ENCODE measurements at regions not wholly inside any gene's neighbourhood (a gene's known extent, or its start where the extent isn't known, plus 50 kb on each side); places are given as distances from the start of the nearest gene placed in this dataset.

DNA sequence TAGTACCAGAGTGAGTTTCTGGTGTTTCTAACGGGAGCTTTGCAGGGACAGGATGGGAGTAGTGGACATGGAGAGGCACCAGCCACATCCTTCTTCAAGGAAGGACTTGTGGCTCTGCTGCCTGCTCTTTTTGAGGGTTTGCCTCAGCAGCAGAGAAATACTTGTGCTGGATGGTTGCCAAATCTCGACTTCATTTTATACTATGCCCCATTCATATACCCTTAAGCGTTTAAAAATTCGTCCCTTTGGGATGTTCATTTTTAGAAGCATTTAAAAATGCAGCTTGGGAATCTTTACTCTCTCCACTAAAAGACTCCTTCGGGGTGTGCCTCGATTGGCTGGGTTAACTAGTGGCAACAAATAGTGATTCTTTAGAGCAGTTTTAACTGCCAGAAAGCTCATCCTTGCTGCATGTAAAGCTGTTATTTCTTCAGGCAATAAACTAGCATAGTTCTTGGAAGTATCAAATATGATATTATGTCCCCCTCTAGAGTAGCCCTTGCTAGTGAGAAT lies 126.5 kb upstream of the B3GAT2 start:
- TF ChIP-seq POLR2A (IDR thresholded peaks at IDR 0.05) (no peak), CTCF (IDR thresholded peaks at IDR 0.05) (no peak)

Measured in uterus (tissue), 2 donors.